Uterus (tissue), 3 donors: ENCODE measurements at regions not wholly inside any gene's neighbourhood (a gene's known extent, or its start where the extent isn't known, plus 50 kb on each side); places are given as distances from the start of the nearest gene placed in this dataset.

ENCODE experiments used
- DNase-seq, 2 donors: peaks; one replicate each; pipeline ENCODE4 v3.0.0-alpha.2; 2019 to 2020
- H3K27ac ChIP-seq, 2 donors: fragments of 200-600 bp; sonication (generic); 1 replicate in 1 of 2; 2 replicates in 1 of 2; pipeline ENCODE4 v1.5.1; 2016 to 2018
- H3K27me3 ChIP-seq, 2 donors: fragments of 200-600 bp; sonication (generic); one replicate each; pipeline ENCODE4 v1.5.1; 2018 to 2019; ENCODE audit warnings: control low read depth in 1 of 2
- H3K36me3 ChIP-seq, 2 donors: fragments of 200-600 bp; sonication (generic); one replicate each; pipeline ENCODE4 v1.5.1; 2019; ENCODE audit warnings: control low read depth in 1 of 2
- H3K4me1 ChIP-seq, 2 donors: fragments of 200-600 bp; sonication (generic); one replicate each; pipeline ENCODE4 v1.5.1; 2018 to 2019; ENCODE audit warnings: control low read depth in 1 of 2
- H3K4me3 ChIP-seq, 2 donors: fragments of 200-600 bp; sonication (generic); 1 replicate in 1 of 2; 2 replicates in 1 of 2; pipeline ENCODE4 v1.5.1; 2018 to 2019; ENCODE audit warnings: mild to moderate bottlenecking in 1 of 2
- H3K9me3 ChIP-seq, 2 donors: fragments of 200-600 bp; sonication (generic); one replicate each; pipeline ENCODE4 v1.5.1; 2019; ENCODE audit warnings: control low read depth in 1 of 2
- POLR2A ChIP-seq, 2 donors: fragments of 450-650 bp; IDR thresholded peaks; one replicate each; pipeline ENCODE4 v1.6.1; 2016; ENCODE audit warnings: antibody characterized with exemption in 2 of 2, mild to moderate bottlenecking in 1 of 2, moderate library complexity in 1 of 2
- intact Hi-C: fragments of 100-400 bp; cut with DNase I; formaldehyde crosslinking; loops from one replicate; pipeline ENCODE4 v1.15.1; 2023; ENCODE audit warnings: low total_unique reads
- TF ChIP-seq, protein P1 (sequence below), 4 experiments: fragments of 200-600 bp in 2 of 4; fragments of 450-650 bp in 2 of 4; sonication (generic) in 2 of 4; IDR thresholded peaks; one replicate each; pipeline ENCODE4 v1.5.1; 2016 to 2019; ENCODE audit warnings: antibody characterized with exemption in 4 of 4, mild to moderate bottlenecking in 2 of 4, moderate library complexity in 1 of 4
- donor health status: DM: yes; HTN: yes; CAD: no.

DNA sequence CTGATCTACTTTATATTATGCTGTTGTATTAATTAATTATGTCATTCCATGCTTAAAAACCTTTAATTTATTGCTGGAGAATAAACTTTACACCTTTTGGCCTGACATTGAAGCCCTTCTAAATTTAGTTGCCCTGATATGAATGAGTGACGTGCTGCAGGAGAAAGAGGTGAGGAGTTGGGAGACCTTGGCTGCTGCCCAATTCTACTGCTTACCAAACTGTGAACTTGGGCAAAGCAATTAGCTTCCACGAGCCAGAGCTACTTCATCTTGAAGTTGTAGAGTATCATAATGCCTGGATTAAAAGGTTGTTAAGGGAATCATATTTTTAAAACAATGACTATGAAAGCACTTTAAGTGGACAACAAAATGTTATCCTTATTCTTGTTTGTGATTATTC is 126.8 kb upstream of the DEPDC1 start:
- no peak for DNase-seq
- Histone ChIP-seq H3K4me1 (no peaks in the 10 kb centered on the region), H3K9me3 (no peaks in the 10 kb centered on the region), H3K27me3 (no peaks in the 10 kb centered on the region), H3K27ac (no peak overlapping the region), H3K4me3 (no peak overlapping the region), H3K36me3 (no peaks in the 10 kb centered on the region)
- TF ChIP-seq POLR2A (IDR thresholded peaks at IDR 0.05), result no peak
- TF ChIP-seq, protein P1, sequence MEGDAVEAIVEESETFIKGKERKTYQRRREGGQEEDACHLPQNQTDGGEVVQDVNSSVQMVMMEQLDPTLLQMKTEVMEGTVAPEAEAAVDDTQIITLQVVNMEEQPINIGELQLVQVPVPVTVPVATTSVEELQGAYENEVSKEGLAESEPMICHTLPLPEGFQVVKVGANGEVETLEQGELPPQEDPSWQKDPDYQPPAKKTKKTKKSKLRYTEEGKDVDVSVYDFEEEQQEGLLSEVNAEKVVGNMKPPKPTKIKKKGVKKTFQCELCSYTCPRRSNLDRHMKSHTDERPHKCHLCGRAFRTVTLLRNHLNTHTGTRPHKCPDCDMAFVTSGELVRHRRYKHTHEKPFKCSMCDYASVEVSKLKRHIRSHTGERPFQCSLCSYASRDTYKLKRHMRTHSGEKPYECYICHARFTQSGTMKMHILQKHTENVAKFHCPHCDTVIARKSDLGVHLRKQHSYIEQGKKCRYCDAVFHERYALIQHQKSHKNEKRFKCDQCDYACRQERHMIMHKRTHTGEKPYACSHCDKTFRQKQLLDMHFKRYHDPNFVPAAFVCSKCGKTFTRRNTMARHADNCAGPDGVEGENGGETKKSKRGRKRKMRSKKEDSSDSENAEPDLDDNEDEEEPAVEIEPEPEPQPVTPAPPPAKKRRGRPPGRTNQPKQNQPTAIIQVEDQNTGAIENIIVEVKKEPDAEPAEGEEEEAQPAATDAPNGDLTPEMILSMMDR (IDR thresholded peaks at IDR 0.05), result no peak
- intact Hi-C loops, result no loop called here

DNA sequence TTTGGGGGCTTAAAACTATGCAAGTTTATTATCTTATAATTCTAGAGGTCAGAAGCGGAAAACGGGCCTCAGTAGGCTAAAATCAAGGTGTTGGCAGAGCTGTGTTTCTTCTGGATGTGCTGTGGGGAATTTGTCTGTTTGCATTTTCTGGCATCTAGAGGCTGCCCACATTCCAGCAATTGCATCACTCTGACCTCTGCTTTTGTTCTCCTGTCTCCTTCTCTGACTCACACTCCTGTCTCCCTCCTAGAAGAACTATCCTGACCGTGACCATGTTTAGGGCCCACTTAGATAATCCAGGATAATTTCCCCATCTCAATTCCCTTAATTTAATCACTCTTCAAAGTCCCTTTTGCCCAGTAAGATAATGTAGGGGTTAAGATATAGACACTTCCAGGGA is 127.4 kb upstream of the DEPDC1 start:
- no peak for TF ChIP-seq POLR2A (IDR thresholded peaks at IDR 0.05)
- TF ChIP-seq, protein P1 (IDR thresholded peaks at IDR 0.05), result no peak
- DNase-seq, result no peak
- Histone ChIP-seq H3K4me1 (no peaks in the 10 kb centered on the region), H3K9me3 (no peaks in the 10 kb centered on the region), H3K36me3 (no peaks in the 10 kb centered on the region), H3K27me3 (no peaks in the 10 kb centered on the region), H3K27ac (no peak overlapping the region), H3K4me3 (no peak overlapping the region)
- intact Hi-C loops, result no loop called here

DNA sequence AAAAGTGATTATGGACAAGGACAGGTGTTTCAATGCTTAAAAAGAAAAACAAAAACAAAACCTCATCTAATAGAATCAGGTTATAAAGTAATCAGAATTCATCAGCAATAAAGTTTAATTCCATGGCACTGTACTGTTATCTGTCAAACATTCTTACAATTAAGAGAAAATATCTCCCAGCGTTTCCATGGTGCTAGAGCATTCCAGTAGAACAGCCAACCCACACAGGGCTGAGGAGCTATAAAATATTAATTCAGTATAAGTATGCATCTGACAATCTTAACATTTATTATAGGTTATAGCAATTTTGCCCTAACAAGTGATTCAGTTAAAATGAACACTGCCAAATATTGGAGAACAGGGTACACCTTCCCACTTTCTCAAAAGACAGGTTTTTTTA is 128.7 kb upstream of the DEPDC1 start:
- DNase-seq, result no peak
- no peaks in the 10 kb centered on the region for H3K27me3 ChIP-seq
- H3K27ac ChIP-seq, result no peak overlapping the region
- no peak overlapping the region for H3K4me3 ChIP-seq
- no peaks in the 10 kb centered on the region for H3K4me1 ChIP-seq
- no peaks in the 10 kb centered on the region for H3K36me3 ChIP-seq
- TF ChIP-seq, protein P1 (IDR thresholded peaks at IDR 0.05), result no peak
- TF ChIP-seq POLR2A (IDR thresholded peaks at IDR 0.05), result no peak
- H3K9me3 ChIP-seq, result no peaks in the 10 kb centered on the region
- intact Hi-C loops, result no loop called here

DNA sequence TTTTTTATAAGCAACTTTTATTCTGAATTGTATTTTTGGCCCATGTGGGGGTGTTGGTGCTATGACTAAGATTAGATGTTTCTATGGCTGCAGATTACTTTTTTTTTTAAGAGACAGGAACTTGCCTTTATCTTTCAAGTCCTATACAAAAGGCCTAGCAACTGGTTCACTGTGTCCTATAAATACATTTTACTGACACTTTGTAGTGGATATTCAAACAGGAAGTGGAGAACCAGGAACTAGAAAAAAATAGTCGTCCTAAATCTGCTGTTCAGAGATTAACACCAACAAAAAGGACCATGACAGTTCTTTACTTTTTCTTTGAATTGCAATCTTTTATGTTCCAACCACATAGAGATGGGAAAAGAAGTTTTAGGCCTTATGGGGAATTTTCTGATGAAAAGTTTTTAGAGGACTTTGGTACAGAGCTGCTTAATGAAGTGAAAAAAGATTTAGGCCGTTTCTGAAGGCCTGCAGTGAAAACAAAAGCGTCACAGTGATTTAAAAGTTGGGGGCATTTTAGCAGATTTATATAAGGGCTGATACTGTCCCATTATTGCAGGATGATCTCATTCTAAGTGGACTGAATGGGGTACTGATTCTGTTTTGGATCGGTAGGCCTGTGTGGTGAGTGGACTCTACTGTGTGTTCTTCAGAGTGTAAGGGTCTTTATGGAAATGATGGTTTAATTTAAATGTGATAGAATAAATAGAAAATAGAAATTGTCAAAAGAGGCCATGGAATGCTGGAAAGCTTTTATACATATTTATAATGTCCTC is 136.4 kb upstream of the DEPDC1 start:
- DNase-seq, result no peak
- no peaks in the 10 kb centered on the region for H3K36me3 ChIP-seq
- no peak for TF ChIP-seq POLR2A (IDR thresholded peaks at IDR 0.05)
- TF ChIP-seq, protein P1 (IDR thresholded peaks at IDR 0.05), result no peak
- H3K27ac ChIP-seq, result no peak overlapping the region
- H3K4me1 ChIP-seq, result no peaks in the 10 kb centered on the region
- no peak overlapping the region for H3K4me3 ChIP-seq
- no peaks in the 10 kb centered on the region for H3K9me3 ChIP-seq
- H3K27me3 ChIP-seq, result no peaks in the 10 kb centered on the region
- intact Hi-C loops, result no loop called here

DNA sequence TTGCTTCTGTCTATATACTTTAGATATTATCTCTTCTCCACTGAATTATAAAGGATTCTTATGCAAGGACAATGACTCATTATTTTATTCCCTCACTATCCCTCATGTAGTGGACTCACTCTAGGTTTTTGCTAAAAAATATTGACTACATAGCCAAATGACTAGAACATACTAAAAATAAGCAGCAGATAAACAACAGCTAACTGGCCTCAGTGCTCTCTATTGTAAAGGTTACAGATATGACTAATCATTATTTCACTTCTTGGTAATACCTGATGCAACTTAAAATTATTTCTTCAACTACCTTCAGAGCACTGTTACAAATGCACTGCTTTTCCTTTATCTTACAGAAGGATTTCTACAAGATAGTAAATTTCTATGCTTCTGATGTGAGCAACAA is 147.6 kb upstream of the DEPDC1 start:
- Histone ChIP-seq H3K4me3 (no peak overlapping the region), H3K36me3 (no peaks in the 10 kb centered on the region), H3K27me3 (no peaks in the 10 kb centered on the region), H3K27ac (no peak overlapping the region), H3K9me3 (no peaks in the 10 kb centered on the region), H3K4me1 (no peaks in the 10 kb centered on the region)
- TF ChIP-seq, protein P1 (IDR thresholded peaks at IDR 0.05), result no peak
- no peak for TF ChIP-seq POLR2A (IDR thresholded peaks at IDR 0.05)
- DNase-seq, result no peak
- intact Hi-C loops, result no loop called here
